OCI-LY3 (cell line): ENCODE measurements at regions not wholly inside any gene's neighbourhood (a gene's known extent, or its start where the extent isn't known, plus 50 kb on each side); places are given as distances from the start of the nearest gene placed in this dataset.

ENCODE experiments used
- EZH2phosphoT487 ChIP-seq: fragments of 200-600 bp; shearing (Covaris generic); IDR thresholded peaks from 2 replicates; pipeline ENCODE4 v1.6.1; 2018; ENCODE audit warnings: antibody characterized with exemption, mixed run types, low read depth
- TF ChIP-seq, protein P1 (sequence below): fragments of 200-600, 300-600 bp; sonication (generic); IDR thresholded peaks from 2 replicates; pipeline ENCODE4 v1.5.1; 2014; ENCODE audit warnings: antibody characterized with exemption, low read length, low read depth

GRCh38 chr4:31045724-31046318 lies 325.7 kb downstream of the PCDH7 start:
- TF ChIP-seq EZH2phosphoT487 = no peak
- TF ChIP-seq, protein P1, sequence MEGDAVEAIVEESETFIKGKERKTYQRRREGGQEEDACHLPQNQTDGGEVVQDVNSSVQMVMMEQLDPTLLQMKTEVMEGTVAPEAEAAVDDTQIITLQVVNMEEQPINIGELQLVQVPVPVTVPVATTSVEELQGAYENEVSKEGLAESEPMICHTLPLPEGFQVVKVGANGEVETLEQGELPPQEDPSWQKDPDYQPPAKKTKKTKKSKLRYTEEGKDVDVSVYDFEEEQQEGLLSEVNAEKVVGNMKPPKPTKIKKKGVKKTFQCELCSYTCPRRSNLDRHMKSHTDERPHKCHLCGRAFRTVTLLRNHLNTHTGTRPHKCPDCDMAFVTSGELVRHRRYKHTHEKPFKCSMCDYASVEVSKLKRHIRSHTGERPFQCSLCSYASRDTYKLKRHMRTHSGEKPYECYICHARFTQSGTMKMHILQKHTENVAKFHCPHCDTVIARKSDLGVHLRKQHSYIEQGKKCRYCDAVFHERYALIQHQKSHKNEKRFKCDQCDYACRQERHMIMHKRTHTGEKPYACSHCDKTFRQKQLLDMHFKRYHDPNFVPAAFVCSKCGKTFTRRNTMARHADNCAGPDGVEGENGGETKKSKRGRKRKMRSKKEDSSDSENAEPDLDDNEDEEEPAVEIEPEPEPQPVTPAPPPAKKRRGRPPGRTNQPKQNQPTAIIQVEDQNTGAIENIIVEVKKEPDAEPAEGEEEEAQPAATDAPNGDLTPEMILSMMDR = peak; percentile 74
